ENCODE measurements at regions not wholly inside any gene's neighbourhood (a gene's known extent, or its start where the extent isn't known, plus 50 kb on each side); places are given as distances from the start of the nearest gene placed in this dataset.

- Histone ChIP-seq H3K9me3 (no peaks in the 10 kb centered on the region), H3K4me1 (ENCODE audit: control insufficient read depth in 1 of 2, insufficient read depth in 2 of 2, low read depth in 1 of 2, low read length in 1 of 2) (peaks cover 0 to 7% of the 10 kb centered on the region in 2 experiments; a peak in 1 of 4 replicates), H3K36me3 (replicated peaks in 1 of 2; ENCODE audit: control insufficient read depth in 1 of 2, insufficient read depth in 2 of 2, low read length in 1 of 2) (no peaks in the 10 kb centered on the region), H3K27ac (ENCODE audit: low read depth in 2 of 2, low read length in 1 of 2) (peak overlapping the region; percentile 59 to 82), H3K9me2 (no peaks in the 10 kb centered on the region), H3K27me3 (ENCODE audit: insufficient read depth) (no peaks in the 10 kb centered on the region), H3F3A (replicated peaks; ENCODE audit: insufficient read depth) (peaks cover 14% of the 10 kb centered on the region), H3K4me3 (ENCODE audit: low read depth in 2 of 2, low read length in 1 of 2) (no peak overlapping the region), H4K20me1 (ENCODE audit: insufficient read depth) (no peaks in the 10 kb centered on the region), H3K4me2 (peak overlapping the region; percentile 46; the same call in 1 of the 2 replicates), H2AFZ (ENCODE audit: low read depth) (peak overlapping the region; percentile 85), H3K9ac (peak overlapping the region; percentile 53; the same call in 1 of the 2 replicates), H3K79me2 (ENCODE audit: insufficient read depth) (no peaks in the 10 kb centered on the region)
- peak; percentile 69 for TF ChIP-seq PBX3 (IDR thresholded peaks at IDR 0.05)
- peak; percentile 84 for TF ChIP-seq NFIC (IDR thresholded peaks at IDR 0.05; ENCODE audit: borderline replicate concordance)
- TF ChIP-seq SMC3 (IDR thresholded peaks at IDR 0.05; ENCODE audit: low read depth, low read length) = no peak
- peak; percentile 78; the same call in 1 of the 2 replicates for TF ChIP-seq RXRA (IDR thresholded peaks at IDR 0.05; ENCODE audit: borderline replicate concordance, low read depth)
- no peak for TF ChIP-seq FOXM1 (IDR thresholded peaks at IDR 0.05; ENCODE audit: low read depth)
- no peak for TF ChIP-seq GATA2 (CRISPR knock-in tag; IDR thresholded peaks at IDR 0.05)
- no peak for TF ChIP-seq RCOR1 (IDR thresholded peaks at IDR 0.05; ENCODE audit: low read length)
- TF ChIP-seq TEAD4 (IDR thresholded peaks at IDR 0.05; ENCODE audit: borderline replicate concordance, insufficient read depth) = peak; percentile 63; the same call in 1 of the 2 replicates
- no peak for TF ChIP-seq NRF1 (IDR thresholded peaks at IDR 0.05; ENCODE audit: low read depth, low read length)
- peak; percentile 87 for TF ChIP-seq TCF12 (IDR thresholded peaks at IDR 0.05)
- TF ChIP-seq, protein P1, sequence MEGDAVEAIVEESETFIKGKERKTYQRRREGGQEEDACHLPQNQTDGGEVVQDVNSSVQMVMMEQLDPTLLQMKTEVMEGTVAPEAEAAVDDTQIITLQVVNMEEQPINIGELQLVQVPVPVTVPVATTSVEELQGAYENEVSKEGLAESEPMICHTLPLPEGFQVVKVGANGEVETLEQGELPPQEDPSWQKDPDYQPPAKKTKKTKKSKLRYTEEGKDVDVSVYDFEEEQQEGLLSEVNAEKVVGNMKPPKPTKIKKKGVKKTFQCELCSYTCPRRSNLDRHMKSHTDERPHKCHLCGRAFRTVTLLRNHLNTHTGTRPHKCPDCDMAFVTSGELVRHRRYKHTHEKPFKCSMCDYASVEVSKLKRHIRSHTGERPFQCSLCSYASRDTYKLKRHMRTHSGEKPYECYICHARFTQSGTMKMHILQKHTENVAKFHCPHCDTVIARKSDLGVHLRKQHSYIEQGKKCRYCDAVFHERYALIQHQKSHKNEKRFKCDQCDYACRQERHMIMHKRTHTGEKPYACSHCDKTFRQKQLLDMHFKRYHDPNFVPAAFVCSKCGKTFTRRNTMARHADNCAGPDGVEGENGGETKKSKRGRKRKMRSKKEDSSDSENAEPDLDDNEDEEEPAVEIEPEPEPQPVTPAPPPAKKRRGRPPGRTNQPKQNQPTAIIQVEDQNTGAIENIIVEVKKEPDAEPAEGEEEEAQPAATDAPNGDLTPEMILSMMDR (IDR thresholded peaks at IDR 0.05) = no peak
- no peak; the same call in 1 of the 2 replicates for TF ChIP-seq TAF1 (IDR thresholded peaks at IDR 0.05; ENCODE audit: borderline replicate concordance, low read depth, low read length)
- no peak for TF ChIP-seq RAD21 (IDR thresholded peaks at IDR 0.05; ENCODE audit: low read length)
- no peak for TF ChIP-seq RFX5 (IDR thresholded peaks at IDR 0.05; ENCODE audit: low read length)
- TF ChIP-seq, protein P2, sequence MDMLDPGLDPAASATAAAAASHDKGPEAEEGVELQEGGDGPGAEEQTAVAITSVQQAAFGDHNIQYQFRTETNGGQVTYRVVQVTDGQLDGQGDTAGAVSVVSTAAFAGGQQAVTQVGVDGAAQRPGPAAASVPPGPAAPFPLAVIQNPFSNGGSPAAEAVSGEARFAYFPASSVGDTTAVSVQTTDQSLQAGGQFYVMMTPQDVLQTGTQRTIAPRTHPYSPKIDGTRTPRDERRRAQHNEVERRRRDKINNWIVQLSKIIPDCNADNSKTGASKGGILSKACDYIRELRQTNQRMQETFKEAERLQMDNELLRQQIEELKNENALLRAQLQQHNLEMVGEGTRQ (IDR thresholded peaks at IDR 0.05; ENCODE audit: borderline replicate concordance, low read depth, low read length) = no peak
- TF ChIP-seq SIN3A (IDR thresholded peaks at IDR 0.05; ENCODE audit: borderline replicate concordance, low read depth, low read length) = no peak
- 0 out of 2 replicates have a peak, but pooled peaks have one; percentile 14 for TF ChIP-seq ELF1 (IDR thresholded peaks at IDR 0.05)
- TF ChIP-seq FOSL2 (IDR thresholded peaks at IDR 0.05; ENCODE audit: borderline replicate concordance, low read depth) = peak; percentile 97
- peak; percentile 89 for TF ChIP-seq JUND (IDR thresholded peaks at IDR 0.05)
- peak; percentile 45; the same call in 1 of the 2 replicates for TF ChIP-seq GABPA (IDR thresholded peaks at IDR 0.05; ENCODE audit: low read depth)
- TF ChIP-seq, protein P3, sequence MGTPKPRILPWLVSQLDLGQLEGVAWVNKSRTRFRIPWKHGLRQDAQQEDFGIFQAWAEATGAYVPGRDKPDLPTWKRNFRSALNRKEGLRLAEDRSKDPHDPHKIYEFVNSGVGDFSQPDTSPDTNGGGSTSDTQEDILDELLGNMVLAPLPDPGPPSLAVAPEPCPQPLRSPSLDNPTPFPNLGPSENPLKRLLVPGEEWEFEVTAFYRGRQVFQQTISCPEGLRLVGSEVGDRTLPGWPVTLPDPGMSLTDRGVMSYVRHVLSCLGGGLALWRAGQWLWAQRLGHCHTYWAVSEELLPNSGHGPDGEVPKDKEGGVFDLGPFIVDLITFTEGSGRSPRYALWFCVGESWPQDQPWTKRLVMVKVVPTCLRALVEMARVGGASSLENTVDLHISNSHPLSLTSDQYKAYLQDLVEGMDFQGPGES (IDR thresholded peaks at IDR 0.05; ENCODE audit: low read depth, low read length) = no peak
- peak; percentile 56 for TF ChIP-seq MAX (IDR thresholded peaks at IDR 0.05; ENCODE audit: low read depth)
- TF ChIP-seq MXI1 (IDR thresholded peaks at IDR 0.05; ENCODE audit: low read depth, low read length) = no peak
- TF ChIP-seq EP300 (IDR thresholded peaks at IDR 0.05; ENCODE audit: borderline replicate concordance in 1 of 2, low read depth in 1 of 2, low read length in 1 of 2) = peak in 1 of 2 experiments; percentile 80; a peak in 2 of 4 replicates
- peak; percentile 74; the same call in 1 of the 2 replicates for TF ChIP-seq MEF2A (IDR thresholded peaks at IDR 0.05; ENCODE audit: borderline replicate concordance, low read depth)
- TF ChIP-seq POLR2AphosphoS5 (IDR thresholded peaks at IDR 0.05; ENCODE audit: low read depth, low read length) = peak; percentile 70; the same call in 1 of the 2 replicates
- DNase-seq = no peak
- ChIA-PET CTCF (no interaction called here), POLR2A (no interaction called here)
- 17% methylated on average over 7 of the region's 7 CpGs for WGBS (ENCODE audit: low lambda C conversion rate)
Observed at GRCh38 chr2:118738524-118739308, 108.7 kb downstream of the EN1 start.
